Activated CD4-positive, alpha-beta memory T cell treated with anti-CD3 and anti-CD28 coated beads for 36 hours (primary cell): ENCODE measurements at regions not wholly inside any gene's neighbourhood (a gene's known extent, or its start where the extent isn't known, plus 50 kb on each side); places are given as distances from the start of the nearest gene placed in this dataset.

Experiments used
- CTCF ChIA-PET: fragments of 350-600 bp; sonication (Branson Sonifier 250); formaldehyde crosslinking; loops from one replicate; lab custom pipeline; 2021; ENCODE audit warnings: antibody characterized with exemption, inconsistent platforms; lab: Charles Lee
- POLR2A ChIA-PET: fragments of 350-600 bp; sonication (Branson Sonifier 250); formaldehyde crosslinking; loops from one replicate; lab custom pipeline; 2021; ENCODE audit warnings: antibody characterized with exemption; lab: Charles Lee
- DNase-seq: peaks from one replicate; pipeline ENCODE4 v3.0.0-alpha.2; 2020
- H3K27ac Mint-ChIP-seq: one replicate; pipeline ENCODE4 v1.8.0; 2021; ENCODE audit warnings: mixed read lengths
- H3K27me3 Mint-ChIP-seq: one replicate; pipeline ENCODE4 v1.8.0; 2021; ENCODE audit warnings: mixed read lengths
- H3K36me3 Mint-ChIP-seq: one replicate; pipeline ENCODE4 v1.8.0; 2021; ENCODE audit warnings: mixed read lengths
- H3K4me1 Mint-ChIP-seq: one replicate; pipeline ENCODE4 v1.8.0; 2021; ENCODE audit warnings: low read depth, mixed read lengths
- H3K4me3 Mint-ChIP-seq: one replicate; pipeline ENCODE4 v1.8.0; 2021; ENCODE audit warnings: mild to moderate bottlenecking, mixed read lengths
- H3K9me3 Mint-ChIP-seq: one replicate; pipeline ENCODE4 v1.8.0; 2021; ENCODE audit warnings: mixed read lengths
- intact Hi-C: fragments of 100-400 bp; cut with micrococcal nuclease; formaldehyde crosslinking; loops from one replicate; pipeline ENCODE4 v1.15.1; 2023

- intact Hi-C loops, result no loop called here
- POLR2A ChIA-PET, result no interaction called here
- H3K9me3 Mint-ChIP-seq, result no peaks in the 10 kb centered on the region
- no peak for DNase-seq
- H3K4me3 Mint-ChIP-seq, result no peak overlapping the region
- H3K27ac Mint-ChIP-seq, result no peak overlapping the region
- CTCF ChIA-PET, result no interaction called here
- H3K27me3 Mint-ChIP-seq, result peaks cover 1% of the 10 kb centered on the region
- H3K4me1 Mint-ChIP-seq, result no peaks in the 10 kb centered on the region
- H3K36me3 Mint-ChIP-seq, result no peaks in the 10 kb centered on the region
Measured at GRCh38 chr2:152870239-152870638, 151.8 kb downstream of the ARL6IP6 start.

GRCh38 chr2:152867397-152867796 lies 149.0 kb downstream of the ARL6IP6 start:
- no peaks in the 10 kb centered on the region for H3K4me1 Mint-ChIP-seq
- no peaks in the 10 kb centered on the region for H3K36me3 Mint-ChIP-seq
- POLR2A ChIA-PET, result no interaction called here
- peaks cover 18% of the 10 kb centered on the region for H3K9me3 Mint-ChIP-seq
- no peak for DNase-seq
- H3K27me3 Mint-ChIP-seq, result peaks cover 1% of the 10 kb centered on the region
- no peak overlapping the region for H3K27ac Mint-ChIP-seq
- H3K4me3 Mint-ChIP-seq, result no peak overlapping the region
- intact Hi-C loops, result no loop called here
- CTCF ChIA-PET, result no interaction called here

- H3K36me3 Mint-ChIP-seq, result no peaks in the 10 kb centered on the region
- intact Hi-C loops, result no loop called here
Measured at GRCh38 chr2:152864601-152865149, 146.3 kb downstream of the ARL6IP6 start.

GRCh38 chr2:152863826-152864225 lies 145.4 kb downstream of the ARL6IP6 start:
- Mint-ChIP-seq H3K27ac (no peak overlapping the region), H3K36me3 (no peaks in the 10 kb centered on the region), H3K4me3 (no peak overlapping the region), H3K4me1 (no peaks in the 10 kb centered on the region), H3K27me3 (peaks cover 1% of the 10 kb centered on the region), H3K9me3 (peaks cover 35% of the 10 kb centered on the region)
- intact Hi-C loops, result no loop called here
- ChIA-PET POLR2A (no interaction called here), CTCF (no interaction called here)
- DNase-seq, result no peak

More at GRCh38 chr2:152864601-152865149, 146.3 kb downstream of the ARL6IP6 start:
- Mint-ChIP-seq H3K27me3 (peaks cover 2% of the 10 kb centered on the region), H3K9me3 (peaks cover 35% of the 10 kb centered on the region), H3K4me1 (no peaks in the 10 kb centered on the region), H3K27ac (no peak overlapping the region), H3K4me3 (no peak overlapping the region)
- no peak for DNase-seq
- ChIA-PET CTCF (no interaction called here), POLR2A (no interaction called here)

- ChIA-PET CTCF (interaction anchor here (0.7 to 1.8 kb wide), 7 partner anchors 11 to 658 kb away, joined by 3 to 7 read pairs (median 4); partner anchors contain the start of gene RPRM), POLR2A (no interaction called here)
- H3K36me3 Mint-ChIP-seq, result no peaks in the 10 kb centered on the region
- peaks cover 35% of the 10 kb centered on the region for H3K9me3 Mint-ChIP-seq
- H3K4me3 Mint-ChIP-seq, result no peak overlapping the region
- no peaks in the 10 kb centered on the region for H3K4me1 Mint-ChIP-seq
- intact Hi-C loops, result no loop called here
- DNase-seq, result peak; percentile 15
- H3K27ac Mint-ChIP-seq, result no peak overlapping the region
- peaks cover 1% of the 10 kb centered on the region for H3K27me3 Mint-ChIP-seq
Measured at GRCh38 chr2:152861349-152861942, 143.0 kb downstream of the ARL6IP6 start.

- POLR2A ChIA-PET, result no interaction called here
- DNase-seq, result no peak
- Mint-ChIP-seq H3K9me3 (peaks cover 26% of the 10 kb centered on the region), H3K4me3 (no peak overlapping the region), H3K27ac (no peak overlapping the region), H3K27me3 (peaks cover 1% of the 10 kb centered on the region), H3K36me3 (no peaks in the 10 kb centered on the region), H3K4me1 (no peaks in the 10 kb centered on the region)
- intact Hi-C loops, result no loop called here
- CTCF ChIA-PET, result interaction anchor here (1.2 kb wide), 1 partner anchor 683 kb away, joined by 3 read pairs; the partner anchor contains the start of gene STAM2
Measured at GRCh38 chr2:152858594-152859265, 140.3 kb downstream of the ARL6IP6 start.

- H3K4me1 Mint-ChIP-seq, result no peaks in the 10 kb centered on the region
- POLR2A ChIA-PET, result no interaction called here
- peaks cover 2% of the 10 kb centered on the region for H3K27me3 Mint-ChIP-seq
Measured at GRCh38 chr2:152846697-152847470, 128.5 kb downstream of the ARL6IP6 start.

GRCh38 chr2:152835674-152836073 lies 117.3 kb downstream of the ARL6IP6 start:
- no peak overlapping the region for H3K27ac Mint-ChIP-seq
- no peaks in the 10 kb centered on the region for H3K27me3 Mint-ChIP-seq
- intact Hi-C loops, result no loop called here
- ChIA-PET CTCF (no interaction called here), POLR2A (no interaction called here)
- H3K36me3 Mint-ChIP-seq, result no peaks in the 10 kb centered on the region
- H3K4me1 Mint-ChIP-seq, result no peaks in the 10 kb centered on the region
- no peak for DNase-seq
- no peaks in the 10 kb centered on the region for H3K9me3 Mint-ChIP-seq
- H3K4me3 Mint-ChIP-seq, result no peak overlapping the region

More at GRCh38 chr2:152846697-152847470, 128.5 kb downstream of the ARL6IP6 start:
- no peaks in the 10 kb centered on the region for H3K36me3 Mint-ChIP-seq
- CTCF ChIA-PET, result no interaction called here
- no peak overlapping the region for H3K4me3 Mint-ChIP-seq
- intact Hi-C loops, result no loop called here
- DNase-seq, result no peak
- H3K27ac Mint-ChIP-seq, result no peak overlapping the region
- H3K9me3 Mint-ChIP-seq, result peaks cover 3% of the 10 kb centered on the region

GRCh38 chr2:152827944-152828343 lies 109.5 kb downstream of the ARL6IP6 start:
- Mint-ChIP-seq H3K27me3 (no peaks in the 10 kb centered on the region), H3K27ac (no peak overlapping the region), H3K4me1 (no peaks in the 10 kb centered on the region), H3K4me3 (no peak overlapping the region), H3K9me3 (no peaks in the 10 kb centered on the region), H3K36me3 (no peaks in the 10 kb centered on the region)
- ChIA-PET CTCF (no interaction called here), POLR2A (no interaction called here)
- intact Hi-C loops, result no loop called here
- DNase-seq, result no peak

GRCh38 chr2:152826581-152827279 lies 108.3 kb downstream of the ARL6IP6 start:
- Mint-ChIP-seq H3K36me3 (no peaks in the 10 kb centered on the region), H3K4me1 (no peaks in the 10 kb centered on the region), H3K9me3 (no peaks in the 10 kb centered on the region), H3K4me3 (no peak overlapping the region), H3K27me3 (no peaks in the 10 kb centered on the region), H3K27ac (no peak overlapping the region)
- CTCF ChIA-PET, result no interaction called here
- DNase-seq, result no peak
- intact Hi-C loops, result no loop called here
- POLR2A ChIA-PET, result no interaction called here

GRCh38 chr2:152825834-152826233 lies 107.4 kb downstream of the ARL6IP6 start:
- intact Hi-C loops, result no loop called here
- no peak for DNase-seq
- no peak overlapping the region for H3K27ac Mint-ChIP-seq

GRCh38 chr2:152823905-152824304 lies 105.5 kb downstream of the ARL6IP6 start:
- no peaks in the 10 kb centered on the region for H3K9me3 Mint-ChIP-seq
- POLR2A ChIA-PET, result no interaction called here
- no peaks in the 10 kb centered on the region for H3K4me1 Mint-ChIP-seq
- intact Hi-C loops, result no loop called here
- H3K36me3 Mint-ChIP-seq, result no peaks in the 10 kb centered on the region
- CTCF ChIA-PET, result no interaction called here
- DNase-seq, result no peak
- no peaks in the 10 kb centered on the region for H3K27me3 Mint-ChIP-seq
- H3K27ac Mint-ChIP-seq, result no peak overlapping the region
- H3K4me3 Mint-ChIP-seq, result no peak overlapping the region

More at GRCh38 chr2:152825834-152826233, 107.4 kb downstream of the ARL6IP6 start:
- H3K36me3 Mint-ChIP-seq, result no peaks in the 10 kb centered on the region
- ChIA-PET POLR2A (no interaction called here), CTCF (no interaction called here)
- no peaks in the 10 kb centered on the region for H3K4me1 Mint-ChIP-seq
- H3K4me3 Mint-ChIP-seq, result no peak overlapping the region
- no peaks in the 10 kb centered on the region for H3K9me3 Mint-ChIP-seq
- H3K27me3 Mint-ChIP-seq, result no peaks in the 10 kb centered on the region
